GM21381 (cell line): ENCODE measurements at regions not wholly inside any gene's neighbourhood (a gene's known extent, or its start where the extent isn't known, plus 50 kb on each side); places are given as distances from the start of the nearest gene placed in this dataset.

Experiments
- ATAC-seq: cut with Tn5 transposase; IDR thresholded peaks from one replicate; pipeline ENCODE4 v1.9.1; 2021; ENCODE audit warnings: mild to moderate bottlenecking, moderate library complexity; ENCODE audit not compliant: unreplicated experiment

GRCh38 chr16:56140645-56141044 is 50.6 kb upstream of the GNAO1 start:
- no peak for ATAC-seq

GRCh38 chr16:56137269-56137668 is 54.0 kb upstream of the GNAO1 start:
- ATAC-seq: no peak

DNA sequence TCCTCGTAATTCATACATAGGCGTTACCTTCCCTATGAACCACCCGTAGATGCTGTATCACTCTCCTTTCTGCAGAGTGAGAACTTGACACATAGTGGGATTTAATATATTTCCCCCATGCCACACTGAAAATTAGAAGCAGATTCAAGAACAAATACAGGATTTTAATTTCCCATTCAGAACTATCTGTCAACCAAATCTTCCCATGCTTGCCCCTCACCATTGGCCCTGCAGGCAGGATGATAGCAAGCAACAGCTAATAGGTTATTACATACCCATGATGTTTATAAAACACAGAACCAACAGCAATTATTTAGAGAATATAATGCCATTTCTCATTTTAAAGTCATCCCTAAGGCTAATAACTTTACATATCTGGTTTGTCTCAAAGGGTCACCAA is 55.0 kb upstream of the GNAO1 start:
- no peak for ATAC-seq

DNA sequence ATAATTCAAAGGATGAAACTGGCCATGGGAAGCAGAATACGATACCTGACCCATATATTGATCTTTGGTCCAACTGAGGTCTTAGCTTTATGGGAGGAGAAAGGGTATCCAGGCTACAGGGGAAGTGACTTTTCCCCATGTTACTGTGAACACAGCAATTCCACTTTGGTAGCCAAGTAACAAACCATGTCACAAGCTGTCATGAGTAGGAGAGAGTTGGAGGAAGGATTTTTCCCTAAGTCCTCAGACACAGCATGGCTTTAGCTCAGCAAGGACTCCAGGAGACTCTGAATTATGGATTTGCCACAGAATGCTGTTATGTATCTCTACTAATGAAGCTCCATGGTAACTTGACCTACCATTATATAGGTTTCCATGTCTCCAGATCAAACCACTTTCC is 56.5 kb upstream of the GNAO1 start:
- no peak for ATAC-seq

GRCh38 chr16:56125922-56126321 is 65.4 kb upstream of the GNAO1 start:
- no peak for ATAC-seq

GRCh38 chr16:56122251-56122650 is 69.0 kb upstream of the GNAO1 start:
- no peak for ATAC-seq

GRCh38 chr16:56121156-56121500 is 70.2 kb upstream of the GNAO1 start:
- ATAC-seq: peak; percentile 58

DNA sequence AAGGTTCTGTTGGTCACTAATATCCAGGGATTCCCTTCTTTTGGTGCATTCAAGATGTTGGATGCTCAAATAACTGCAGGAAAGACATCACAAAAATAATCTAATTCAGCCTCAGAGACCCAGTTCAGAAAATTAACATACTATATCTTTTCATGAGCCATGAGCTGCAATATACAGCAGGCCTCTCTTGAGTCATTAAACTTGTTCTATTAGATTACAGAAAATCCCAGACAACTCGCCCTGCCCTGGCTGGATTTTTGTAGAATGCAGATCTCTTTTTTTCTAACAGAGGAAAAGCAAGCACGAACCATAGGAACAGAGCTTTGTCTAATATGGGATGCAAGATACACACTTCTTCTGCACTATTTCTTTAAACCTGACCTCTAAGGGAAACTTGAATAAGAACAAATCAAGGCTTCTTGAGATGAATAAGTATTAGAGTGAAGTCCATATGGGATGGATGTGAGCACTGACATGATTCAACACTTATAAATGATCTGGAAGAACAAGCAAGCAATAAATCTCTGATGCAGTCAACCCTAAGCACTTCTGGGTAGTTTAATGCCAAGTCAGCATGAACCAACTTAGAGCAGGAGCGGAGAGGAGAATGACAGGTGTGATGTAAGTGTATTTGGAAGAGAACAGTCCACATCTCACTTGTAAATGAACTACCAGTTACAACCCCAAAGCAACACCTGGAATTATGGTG is 70.7 kb upstream of the GNAO1 start:
- ATAC-seq: no peak

DNA sequence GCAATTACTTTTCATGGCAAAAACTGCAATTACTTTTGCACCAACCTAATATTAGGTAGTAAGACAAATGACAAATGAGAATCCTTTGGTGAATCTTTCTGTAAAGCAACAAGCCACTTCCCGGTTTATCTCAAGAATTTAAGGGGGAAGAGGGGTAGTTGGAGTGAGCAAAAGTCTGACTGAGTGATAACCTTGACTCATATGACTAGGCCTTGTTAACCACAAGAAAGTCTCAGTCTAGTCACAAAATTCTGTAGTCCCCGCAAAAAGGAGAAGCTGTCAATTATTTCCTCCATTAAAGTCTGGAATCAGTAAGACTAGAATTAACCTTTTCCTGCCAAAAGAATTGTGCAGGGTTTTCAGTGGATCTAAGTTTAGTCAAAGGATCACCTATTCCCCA is 72.2 kb upstream of the GNAO1 start:
- ATAC-seq: no peak

DNA sequence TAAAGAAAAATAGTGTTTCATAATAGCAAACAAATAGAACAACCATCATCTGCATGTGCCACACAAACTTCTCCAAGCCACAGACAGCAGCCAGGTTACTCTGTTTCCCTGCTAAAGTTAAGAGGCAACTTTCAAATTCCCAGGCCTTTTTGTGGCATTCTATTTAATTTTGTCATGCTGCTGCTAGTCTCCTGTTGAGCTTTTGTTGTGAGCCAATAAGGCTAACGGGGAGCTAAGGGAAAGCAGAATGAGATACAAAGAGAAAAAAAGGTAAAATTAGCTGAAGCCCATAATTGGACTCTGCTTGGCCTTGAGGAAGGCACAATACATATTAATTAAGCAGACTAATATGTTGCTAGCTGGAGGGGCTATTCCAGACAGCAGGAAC is 74.7 kb upstream of the GNAO1 start:
- no peak for ATAC-seq

- no peak for ATAC-seq
Measured at GRCh38 chr16:56115817-56116576, 75.3 kb upstream of the GNAO1 start.

GRCh38 chr16:56113223-56113622 is 78.1 kb upstream of the GNAO1 start:
- ATAC-seq: no peak

- no peak for ATAC-seq
Measured at GRCh38 chr16:56111100-56111499, 80.2 kb upstream of the GNAO1 start.

DNA sequence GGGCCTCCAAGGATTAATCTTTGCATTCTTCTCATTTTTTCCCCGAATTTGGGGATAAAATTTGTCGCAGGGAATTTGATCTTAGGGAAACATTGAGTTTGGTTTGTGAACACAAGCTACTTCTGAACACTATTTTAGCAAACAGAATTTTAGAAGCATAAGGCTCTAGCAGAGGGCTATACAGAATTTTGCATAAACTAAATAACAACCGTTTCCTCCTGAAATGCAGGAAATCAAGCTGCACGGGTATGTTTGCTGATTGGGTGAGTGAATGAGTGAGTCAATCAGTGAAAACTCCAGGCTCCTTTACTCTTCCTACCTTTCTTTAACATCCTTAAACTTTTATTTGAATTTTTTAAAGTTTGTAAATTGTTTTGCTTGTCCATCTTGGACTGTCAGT is 81.3 kb upstream of the GNAO1 start:
- ATAC-seq: no peak

DNA sequence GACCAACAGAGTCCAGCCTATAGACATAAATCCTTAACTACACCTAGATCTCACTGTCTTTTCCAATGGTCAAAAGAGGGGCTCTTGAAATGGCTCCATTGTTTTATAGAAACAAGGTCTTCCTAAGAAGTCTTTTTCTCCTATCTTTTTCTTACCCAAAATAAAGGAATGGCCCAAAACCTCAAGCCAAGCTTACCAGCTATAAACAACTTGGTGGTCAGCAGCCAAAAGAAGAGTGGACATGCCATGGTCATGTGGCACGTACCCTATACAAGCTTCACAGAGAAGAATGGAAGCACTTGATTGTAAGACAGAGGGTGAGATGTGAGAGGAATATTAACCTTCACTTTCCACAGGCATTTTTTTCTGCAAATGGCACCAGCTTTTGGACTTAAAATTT is 82.1 kb upstream of the GNAO1 start:
- no peak for ATAC-seq

- ATAC-seq: no peak
Measured at GRCh38 chr16:56108724-56109123, 82.6 kb upstream of the GNAO1 start.

- no peak for ATAC-seq
Measured at GRCh38 chr16:56108056-56108471, 83.2 kb upstream of the GNAO1 start.

- ATAC-seq: no peak
Measured at GRCh38 chr16:56106527-56106926, 84.8 kb upstream of the GNAO1 start.

DNA sequence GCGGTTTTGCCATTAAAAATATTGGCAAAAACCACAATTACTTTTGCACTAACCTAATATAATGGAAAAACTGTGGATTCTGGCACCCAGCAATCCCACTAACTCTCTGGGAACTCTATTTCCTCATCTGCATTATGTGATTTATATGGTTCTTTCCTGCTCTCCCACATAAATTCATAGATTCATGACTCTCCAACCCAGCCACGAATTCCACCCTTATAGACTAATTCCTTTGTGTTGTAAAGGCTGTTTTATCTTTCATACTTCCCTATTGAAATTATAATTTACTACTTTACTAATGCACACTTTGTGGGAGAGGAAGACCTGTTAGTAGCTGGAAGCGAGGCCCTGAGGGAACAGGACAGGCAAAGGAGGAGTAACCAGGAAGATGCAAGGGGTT is 88.4 kb upstream of the GNAO1 start:
- ATAC-seq: no peak

DNA sequence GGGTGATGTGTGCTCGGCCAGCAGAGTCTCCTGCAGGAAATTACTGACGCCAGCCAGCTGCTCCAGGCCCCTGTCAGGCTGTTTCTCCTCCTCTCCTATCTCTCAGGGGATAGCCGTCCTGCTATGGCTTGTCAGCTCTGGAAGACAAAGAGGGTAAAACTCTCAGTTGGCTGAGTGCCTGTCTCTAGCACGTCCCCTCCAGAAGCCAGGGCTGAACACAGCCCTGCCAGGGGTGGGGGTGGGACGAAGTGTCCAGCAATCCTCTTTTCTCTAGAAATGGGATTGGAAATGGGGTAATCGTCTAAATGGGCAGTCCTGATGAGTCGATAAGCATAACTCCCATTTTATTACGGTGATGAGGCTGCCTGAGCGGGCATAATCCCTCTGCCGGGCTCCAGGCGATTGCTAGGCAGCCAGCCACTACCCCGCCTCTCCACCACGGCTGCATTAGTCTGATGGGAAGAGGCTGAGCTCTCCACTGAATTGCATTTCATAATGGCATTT is 89.1 kb upstream of the GNAO1 start:
- ATAC-seq: no peak

DNA sequence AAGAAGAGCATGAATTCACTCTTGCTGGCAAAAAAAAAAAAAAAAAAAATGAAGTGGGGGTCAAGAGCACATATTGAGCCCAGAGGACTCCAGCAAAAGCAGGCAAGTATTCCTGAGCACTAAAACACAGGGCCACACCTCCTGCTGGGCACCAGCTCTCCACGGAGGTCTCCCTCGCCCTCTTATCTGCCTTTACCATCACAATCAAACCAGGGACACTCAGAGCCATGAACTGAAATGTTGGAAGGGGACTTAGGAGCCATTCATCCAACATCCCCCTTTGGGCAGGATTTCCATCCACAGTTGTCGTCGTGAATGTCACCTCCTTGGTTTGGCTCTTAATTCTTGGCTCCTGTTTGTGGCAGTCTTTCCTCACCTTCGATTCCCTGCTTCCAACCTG is 89.8 kb upstream of the GNAO1 start:
- no peak for ATAC-seq

DNA sequence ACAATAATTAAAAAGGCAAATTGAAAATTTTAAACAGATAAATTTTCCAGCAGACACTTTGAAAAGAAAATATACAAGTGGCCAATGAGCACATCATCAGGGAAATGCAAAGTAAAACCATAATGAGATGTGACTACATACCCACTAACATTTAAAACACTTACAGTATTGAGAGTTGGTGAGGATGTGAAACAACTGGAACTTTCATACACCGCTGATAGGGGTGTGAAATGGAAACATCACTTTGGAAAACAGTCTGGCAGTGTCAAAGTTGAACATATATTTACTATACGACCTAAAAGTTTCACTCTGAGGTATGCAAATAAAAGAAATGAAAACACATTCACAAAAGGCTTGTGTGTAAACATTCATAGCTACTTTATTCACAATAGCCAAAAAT is 94.0 kb upstream of the GNAO1 start:
- ATAC-seq: no peak

- ATAC-seq: no peak
Measured at GRCh38 chr16:56094231-56094630, 97.1 kb upstream of the GNAO1 start.
